HG03280 (cell line): ENCODE measurements at regions not wholly inside any gene's neighbourhood (a gene's known extent, or its start where the extent isn't known, plus 50 kb on each side); places are given as distances from the start of the nearest gene placed in this dataset.

Experiments
- ATAC-seq: cut with Tn5 transposase; IDR thresholded peaks from one replicate; pipeline ENCODE4 v1.9.1; 2021; ENCODE audit warnings: mild to moderate bottlenecking, moderate library complexity; ENCODE audit not compliant: unreplicated experiment

- peak; percentile 78 for ATAC-seq
These were observed 53.8 kb downstream of the IER5 start for GRCh38 chr1:181142096-181142958.

- no peak for ATAC-seq
These were observed 54.8 kb downstream of the IER5 start for GRCh38 chr1:181143102-181143859.

GRCh38 chr1:181144238-181144637 lies 55.7 kb downstream of the IER5 start:
- no peak for ATAC-seq

GRCh38 chr1:181148636-181149035 lies 60.1 kb downstream of the IER5 start:
- ATAC-seq: no peak

GRCh38 chr1:181149326-181150125 lies 61.0 kb downstream of the IER5 start:
- ATAC-seq: peak; percentile 87

- no peak for ATAC-seq
These were observed 61.8 kb downstream of the IER5 start for GRCh38 chr1:181150273-181150672.

- no peak for ATAC-seq
These were observed 62.3 kb downstream of the IER5 start for GRCh38 chr1:181150842-181151241.

GRCh38 chr1:181151378-181152326 lies 63.2 kb downstream of the IER5 start:
- no peak for ATAC-seq

- ATAC-seq: peak; percentile 63
These were observed 64.6 kb downstream of the IER5 start for GRCh38 chr1:181152892-181153633.

GRCh38 chr1:181153634-181153961 lies 65.1 kb downstream of the IER5 start:
- ATAC-seq: no peak

- ATAC-seq: no peak
These were observed 66.8 kb downstream of the IER5 start for GRCh38 chr1:181155339-181155738.

GRCh38 chr1:181159451-181160140 lies 71.1 kb downstream of the IER5 start:
- ATAC-seq: no peak

- no peak for ATAC-seq
These were observed 71.8 kb downstream of the IER5 start for GRCh38 chr1:181160322-181160721.

GRCh38 chr1:181160998-181161870 lies 72.7 kb downstream of the IER5 start:
- no peak for ATAC-seq

- no peak for ATAC-seq
These were observed 75.2 kb downstream of the IER5 start for GRCh38 chr1:181163662-181164061.

GRCh38 chr1:181166377-181167196 lies 78.1 kb downstream of the IER5 start:
- peak; percentile 94 for ATAC-seq

- ATAC-seq: no peak
These were observed 80.9 kb downstream of the IER5 start for GRCh38 chr1:181169281-181169865.
